Testis (tissue), 2 donors: ENCODE measurements at regions not wholly inside any gene's neighbourhood (a gene's known extent, or its start where the extent isn't known, plus 50 kb on each side); places are given as distances from the start of the nearest gene placed in this dataset.
"Not testable (repeated sequence)": the region's sequence is repeated elsewhere in the genome, so short reads cannot be mapped to it uniquely, and the experiment has no call there.

Source experiments
- DNase-seq: peaks from one replicate; pipeline ENCODE4 v3.0.0-alpha.2; 2019
- H3K27ac ChIP-seq, 2 donors: fragments of 200-600 bp; sonication (generic); one replicate each; pipeline ENCODE4 v1.5.1; 2019
- H3K27me3 ChIP-seq: fragments of 200-600 bp; sonication (generic); one replicate; pipeline ENCODE4 v1.5.1; 2019
- H3K36me3 ChIP-seq: fragments of 200-600 bp; sonication (generic); one replicate; pipeline ENCODE4 v1.5.1; 2017; ENCODE audit warnings: low read depth; ENCODE audit errors: missing control alignments
- H3K4me1 ChIP-seq: fragments of 200-600 bp; sonication (generic); one replicate; pipeline ENCODE4 v1.5.1; 2019
- H3K4me3 ChIP-seq, 2 donors: fragments of 200-600 bp; sonication (generic); one replicate each; pipeline ENCODE4 v1.5.1; 2017 to 2019
- H3K9me3 ChIP-seq: fragments of 200-600 bp; sonication (generic); one replicate; pipeline ENCODE4 v1.5.1; 2017
- POLR2A ChIP-seq: fragments of 450-650 bp; IDR thresholded peaks from one replicate; pipeline ENCODE4 v1.6.1; 2017; ENCODE audit warnings: antibody characterized with exemption, mild to moderate bottlenecking, moderate library complexity
- WGBS, 2 donors: methylation state at CpG; one replicate each; pipeline ENCODE4 v1.1.5; 2018; 5-methylcytosine and 5-hydroxymethylcytosine counted together
- intact Hi-C: fragments of 100-400 bp; cut with DNase I; formaldehyde crosslinking; loops from one replicate; pipeline ENCODE4 v1.15.1; 2023; ENCODE audit warnings: low total_unique reads
- TF ChIP-seq, protein P1 (sequence below), 3 experiments: fragments of 450-650 bp in 2 of 3; fragments of 200-600 bp in 1 of 3; sonication (generic) in 1 of 3; IDR thresholded peaks; one replicate each; pipeline ENCODE4 v1.5.1; 2016 to 2019; ENCODE audit warnings: antibody characterized with exemption in 3 of 3, mild to moderate bottlenecking in 2 of 3, moderate library complexity in 1 of 3

DNA sequence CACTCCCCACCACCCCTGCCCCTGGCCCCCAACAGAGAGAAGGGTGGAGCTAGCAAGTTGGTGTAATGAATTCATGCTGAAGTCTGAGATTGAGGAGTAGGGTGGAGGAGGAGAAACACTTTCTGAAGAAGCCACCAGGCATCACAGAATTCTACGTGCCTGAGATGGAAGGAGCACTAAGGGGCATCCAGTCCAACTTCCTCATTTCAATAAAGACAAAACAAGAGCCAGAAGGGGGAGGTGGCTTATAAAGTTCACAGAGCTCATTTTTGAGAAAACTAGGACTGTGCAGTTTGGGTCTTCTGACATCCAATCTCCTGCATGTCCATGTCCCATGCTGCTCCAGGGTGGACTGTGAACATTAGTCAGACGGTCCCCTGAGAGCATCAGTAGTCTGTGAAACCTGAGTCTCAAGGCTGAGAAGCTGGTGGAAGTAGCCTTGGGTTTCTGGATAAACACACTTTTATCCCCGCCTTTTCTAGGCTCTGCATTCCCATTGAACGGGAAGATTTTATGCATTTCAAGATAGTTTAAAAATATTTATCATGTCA lies 77.7 kb downstream of the TRIM43 start:
- intact Hi-C loops: no loop called here

DNA sequence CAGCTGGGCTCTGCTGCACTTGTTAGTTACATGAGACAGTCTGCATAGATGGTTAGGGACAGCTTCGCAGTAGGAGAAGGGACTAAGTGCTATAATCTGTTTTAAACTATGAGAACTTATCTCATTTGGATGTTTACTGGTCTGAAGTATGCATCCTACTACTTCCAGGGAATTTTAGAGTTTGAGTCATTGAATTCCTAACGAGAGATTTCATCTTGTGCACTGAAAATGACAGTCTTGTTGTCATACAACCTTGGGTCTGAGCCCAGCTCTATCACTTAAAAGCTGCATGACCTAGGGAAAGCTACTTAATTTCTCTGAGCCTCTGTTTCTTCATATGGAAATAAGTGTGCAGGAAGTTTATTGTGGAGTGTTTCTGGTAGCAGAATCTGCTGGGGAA lies 78.4 kb downstream of the TRIM43 start:
- H3K4me3 ChIP-seq: no peak overlapping the region
- H3K36me3 ChIP-seq: no peaks in the 10 kb centered on the region
- no peaks in the 10 kb centered on the region for H3K4me1 ChIP-seq
- no peaks in the 10 kb centered on the region for H3K9me3 ChIP-seq
- TF ChIP-seq POLR2A: no peak
- TF ChIP-seq, protein P1, sequence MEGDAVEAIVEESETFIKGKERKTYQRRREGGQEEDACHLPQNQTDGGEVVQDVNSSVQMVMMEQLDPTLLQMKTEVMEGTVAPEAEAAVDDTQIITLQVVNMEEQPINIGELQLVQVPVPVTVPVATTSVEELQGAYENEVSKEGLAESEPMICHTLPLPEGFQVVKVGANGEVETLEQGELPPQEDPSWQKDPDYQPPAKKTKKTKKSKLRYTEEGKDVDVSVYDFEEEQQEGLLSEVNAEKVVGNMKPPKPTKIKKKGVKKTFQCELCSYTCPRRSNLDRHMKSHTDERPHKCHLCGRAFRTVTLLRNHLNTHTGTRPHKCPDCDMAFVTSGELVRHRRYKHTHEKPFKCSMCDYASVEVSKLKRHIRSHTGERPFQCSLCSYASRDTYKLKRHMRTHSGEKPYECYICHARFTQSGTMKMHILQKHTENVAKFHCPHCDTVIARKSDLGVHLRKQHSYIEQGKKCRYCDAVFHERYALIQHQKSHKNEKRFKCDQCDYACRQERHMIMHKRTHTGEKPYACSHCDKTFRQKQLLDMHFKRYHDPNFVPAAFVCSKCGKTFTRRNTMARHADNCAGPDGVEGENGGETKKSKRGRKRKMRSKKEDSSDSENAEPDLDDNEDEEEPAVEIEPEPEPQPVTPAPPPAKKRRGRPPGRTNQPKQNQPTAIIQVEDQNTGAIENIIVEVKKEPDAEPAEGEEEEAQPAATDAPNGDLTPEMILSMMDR (IDR thresholded peaks at IDR 0.05): no peak
- no peak overlapping the region for H3K27ac ChIP-seq
- intact Hi-C loops: no loop called here
- no peaks in the 10 kb centered on the region for H3K27me3 ChIP-seq
- WGBS, 2 donors: 52 to 56% methylated on average over 2 of the region's 2 CpGs
- no peak for DNase-seq

More for the DNA sequence above, 77.7 kb downstream of the TRIM43 start:
- no peak for TF ChIP-seq POLR2A
- TF ChIP-seq, protein P1 (IDR thresholded peaks at IDR 0.05): no peak
- Histone ChIP-seq H3K36me3 (no peaks in the 10 kb centered on the region), H3K9me3 (no peaks in the 10 kb centered on the region), H3K4me3 (no peak overlapping the region), H3K27me3 (no peaks in the 10 kb centered on the region), H3K27ac (no peak overlapping the region), H3K4me1 (no peaks in the 10 kb centered on the region)
- WGBS, 2 donors: 52 to 65% methylated on average over 4 of the region's 4 CpGs
- DNase-seq: no peak

DNA sequence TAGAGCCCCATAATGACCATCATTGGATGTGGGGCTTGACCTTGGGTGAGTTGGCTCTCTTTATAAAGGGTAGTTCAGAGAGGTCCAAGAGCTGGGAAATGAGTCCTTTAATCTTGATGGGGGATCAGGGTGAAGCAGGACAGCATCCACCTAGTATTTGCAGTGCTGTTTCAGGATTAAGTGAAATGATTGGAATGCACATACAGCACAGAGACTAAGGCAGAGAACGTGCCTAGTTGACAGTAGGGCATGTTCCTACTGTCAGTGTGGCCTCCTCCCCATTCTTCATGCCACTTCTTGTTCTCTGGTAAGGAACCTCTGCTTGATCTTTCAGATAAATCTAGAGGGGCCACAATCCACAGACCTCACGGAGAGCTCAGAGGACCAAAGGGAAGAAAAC lies 78.9 kb downstream of the TRIM43 start:
- Histone ChIP-seq H3K36me3 (no peaks in the 10 kb centered on the region), H3K4me3 (no peak overlapping the region), H3K27me3 (no peaks in the 10 kb centered on the region), H3K4me1 (no peaks in the 10 kb centered on the region), H3K27ac (no peak overlapping the region), H3K9me3 (no peaks in the 10 kb centered on the region)
- TF ChIP-seq, protein P1 (IDR thresholded peaks at IDR 0.05): no peak
- TF ChIP-seq POLR2A: no peak
- WGBS, 2 donors: 77 to 100% methylated on average over 2 of the region's 2 CpGs
- DNase-seq: no peak
- intact Hi-C loops: no loop called here

- H3K27ac ChIP-seq, intact Hi-C loops, DNase-seq, H3K9me3 ChIP-seq, H3K4me3 ChIP-seq, H3K36me3 ChIP-seq, H3K27me3 ChIP-seq, H3K4me1 ChIP-seq: not testable (repeated sequence)
- WGBS, 2 donors: 87 to 89% methylated on average over 4 of the region's 4 CpGs
These were observed 79.4 kb downstream of the TRIM43 start for GRCh38 chr2:95671171-95671570.

GRCh38 chr2:95671992-95672391 lies 80.2 kb downstream of the TRIM43 start:
- H3K4me1 ChIP-seq, H3K4me3 ChIP-seq, H3K27me3 ChIP-seq, H3K36me3 ChIP-seq, intact Hi-C loops, H3K9me3 ChIP-seq, H3K27ac ChIP-seq, DNase-seq: not testable (repeated sequence)
- 63 to 93% methylated on average over 1 of the region's 1 CpG for WGBS, 2 donors

- H3K27me3 ChIP-seq, H3K27ac ChIP-seq, DNase-seq, intact Hi-C loops, H3K4me3 ChIP-seq, H3K9me3 ChIP-seq, H3K36me3 ChIP-seq, H3K4me1 ChIP-seq: not testable (repeated sequence)
- WGBS, 2 donors: 50 to 80% methylated on average over 1 of the region's 1 CpG
These were observed 80.7 kb downstream of the TRIM43 start for GRCh38 chr2:95672500-95672899.
